ENCODE measurements at regions not wholly inside any gene's neighbourhood (a gene's known extent, or its start where the extent isn't known, plus 50 kb on each side); places are given as distances from the start of the nearest gene placed in this dataset.

DNA sequence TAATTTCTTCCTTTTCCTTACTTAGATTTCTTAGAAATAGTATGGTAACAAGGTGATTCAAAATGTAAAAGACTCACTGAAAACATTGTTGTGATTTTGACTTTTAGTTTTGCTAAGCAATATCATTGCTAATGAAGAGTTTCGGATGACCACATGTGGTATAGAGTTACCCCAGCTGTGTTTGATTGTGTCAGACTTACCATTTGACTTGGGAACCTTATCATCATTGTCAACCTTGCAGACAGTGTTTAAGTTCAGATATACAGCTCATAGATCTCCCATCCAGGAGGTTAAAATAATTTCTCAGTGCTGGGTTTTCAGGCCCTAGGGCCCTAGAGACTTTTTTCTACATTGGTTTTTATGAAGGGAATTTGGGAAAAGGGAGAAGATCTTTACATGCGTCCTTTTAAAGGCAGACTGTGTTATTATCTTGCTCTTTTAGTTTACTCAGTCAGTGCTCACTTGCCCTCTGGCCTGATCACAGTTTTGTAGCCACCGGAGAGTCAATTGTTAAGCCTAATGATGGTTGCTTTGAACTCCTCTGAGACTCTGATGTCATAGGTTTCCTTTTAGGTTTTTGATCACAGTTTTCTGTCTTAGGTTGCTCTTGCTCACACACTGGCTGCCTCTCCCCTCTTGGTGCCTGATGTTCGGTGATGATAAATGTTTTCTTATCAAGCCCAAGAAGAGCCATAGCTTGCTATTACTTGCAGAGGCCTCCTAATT lies 133.5 kb upstream of the ZPLD1 start:
- H3K36me3 ChIP-seq (replicated peaks; ENCODE audit: insufficient read depth, low read length), result no peaks in the 10 kb centered on the region
- no peak overlapping the region for H3K4me3 ChIP-seq (ENCODE audit: low read length)
- H3K4me2 ChIP-seq (ENCODE audit: low read depth, low read length), result no peak overlapping the region
- H3K27ac ChIP-seq (ENCODE audit: low read length), result no peak overlapping the region
- no peak for DNase-seq
- no peaks in the 10 kb centered on the region for H3K27me3 ChIP-seq (replicated peaks; ENCODE audit: insufficient read depth, low read length)
- TF ChIP-seq EZH2phosphoT487 (IDR thresholded peaks at IDR 0.05; ENCODE audit: low read length), result no peak
- TF ChIP-seq, protein P1, sequence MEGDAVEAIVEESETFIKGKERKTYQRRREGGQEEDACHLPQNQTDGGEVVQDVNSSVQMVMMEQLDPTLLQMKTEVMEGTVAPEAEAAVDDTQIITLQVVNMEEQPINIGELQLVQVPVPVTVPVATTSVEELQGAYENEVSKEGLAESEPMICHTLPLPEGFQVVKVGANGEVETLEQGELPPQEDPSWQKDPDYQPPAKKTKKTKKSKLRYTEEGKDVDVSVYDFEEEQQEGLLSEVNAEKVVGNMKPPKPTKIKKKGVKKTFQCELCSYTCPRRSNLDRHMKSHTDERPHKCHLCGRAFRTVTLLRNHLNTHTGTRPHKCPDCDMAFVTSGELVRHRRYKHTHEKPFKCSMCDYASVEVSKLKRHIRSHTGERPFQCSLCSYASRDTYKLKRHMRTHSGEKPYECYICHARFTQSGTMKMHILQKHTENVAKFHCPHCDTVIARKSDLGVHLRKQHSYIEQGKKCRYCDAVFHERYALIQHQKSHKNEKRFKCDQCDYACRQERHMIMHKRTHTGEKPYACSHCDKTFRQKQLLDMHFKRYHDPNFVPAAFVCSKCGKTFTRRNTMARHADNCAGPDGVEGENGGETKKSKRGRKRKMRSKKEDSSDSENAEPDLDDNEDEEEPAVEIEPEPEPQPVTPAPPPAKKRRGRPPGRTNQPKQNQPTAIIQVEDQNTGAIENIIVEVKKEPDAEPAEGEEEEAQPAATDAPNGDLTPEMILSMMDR (IDR thresholded peaks at IDR 0.05; ENCODE audit: low read length), result no peak
- TF ChIP-seq EZH2 (optimal IDR thresholded peaks at IDR 0.05; ENCODE audit: low read depth, low read length), result no peak
- no peaks in the 10 kb centered on the region for H3K9me3 ChIP-seq (replicated peaks; ENCODE audit: insufficient read depth, low read length)
- no peak overlapping the region for H2AFZ ChIP-seq (ENCODE audit: low read length)
- H3K4me1 ChIP-seq (ENCODE audit: low read length), result peaks cover 4% of the 10 kb centered on the region; the same call in 1 of the 2 replicates
- no peak overlapping the region for H3K9ac ChIP-seq (ENCODE audit: low read length)
- H3K9me2 ChIP-seq (replicated peaks; ENCODE audit: insufficient read depth, low read length), result no peaks in the 10 kb centered on the region
- H4K20me1 ChIP-seq (ENCODE audit: insufficient read depth, low read length), result no peaks in the 10 kb centered on the region
- no peaks in the 10 kb centered on the region for H3F3A ChIP-seq (ENCODE audit: insufficient read depth, low read length)
- no peaks in the 10 kb centered on the region for H3K79me2 ChIP-seq (ENCODE audit: low read length)

DNA sequence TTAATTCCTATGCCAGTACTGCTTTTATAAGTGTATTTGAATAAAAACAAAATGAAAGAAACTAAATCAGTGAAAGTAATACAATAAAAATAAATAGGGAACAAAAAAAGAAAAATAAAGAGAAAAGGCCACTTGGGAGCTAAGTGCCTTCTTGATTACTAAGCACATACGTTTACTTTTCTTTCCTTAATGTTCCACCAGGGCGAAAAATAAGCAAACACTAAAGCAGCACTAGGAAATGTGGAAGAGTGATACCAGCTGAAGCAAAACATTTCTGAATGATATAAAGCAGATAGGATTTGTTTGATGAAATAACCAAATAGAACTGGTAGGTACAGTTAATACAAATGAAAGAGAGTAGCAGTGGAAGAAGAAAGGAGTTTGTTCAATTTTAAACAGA lies 132.8 kb upstream of the ZPLD1 start:
- no peak overlapping the region for H3K27ac ChIP-seq (ENCODE audit: low read length)
- TF ChIP-seq EZH2 (optimal IDR thresholded peaks at IDR 0.05; ENCODE audit: low read depth, low read length), result no peak
- TF ChIP-seq EZH2phosphoT487 (IDR thresholded peaks at IDR 0.05; ENCODE audit: low read length), result no peak
- TF ChIP-seq, protein P1 (IDR thresholded peaks at IDR 0.05; ENCODE audit: low read length), result no peak
- no peaks in the 10 kb centered on the region for H3F3A ChIP-seq (ENCODE audit: insufficient read depth, low read length)
- H3K27me3 ChIP-seq (replicated peaks; ENCODE audit: insufficient read depth, low read length), result no peaks in the 10 kb centered on the region
- no peak overlapping the region for H3K9ac ChIP-seq (ENCODE audit: low read length)
- no peak overlapping the region for H3K4me3 ChIP-seq (ENCODE audit: low read length)
- no peaks in the 10 kb centered on the region for H3K36me3 ChIP-seq (replicated peaks; ENCODE audit: insufficient read depth, low read length)
- no peaks in the 10 kb centered on the region for H4K20me1 ChIP-seq (ENCODE audit: insufficient read depth, low read length)
- H3K9me3 ChIP-seq (replicated peaks; ENCODE audit: insufficient read depth, low read length), result no peaks in the 10 kb centered on the region
- no peaks in the 10 kb centered on the region for H3K9me2 ChIP-seq (replicated peaks; ENCODE audit: insufficient read depth, low read length)
- H3K4me2 ChIP-seq (ENCODE audit: low read depth, low read length), result no peak overlapping the region
- peaks cover 4% of the 10 kb centered on the region; the same call in 1 of the 2 replicates for H3K4me1 ChIP-seq (ENCODE audit: low read length)
- no peak overlapping the region for H2AFZ ChIP-seq (ENCODE audit: low read length)
- no peaks in the 10 kb centered on the region for H3K79me2 ChIP-seq (ENCODE audit: low read length)
- no peak for DNase-seq

DNA sequence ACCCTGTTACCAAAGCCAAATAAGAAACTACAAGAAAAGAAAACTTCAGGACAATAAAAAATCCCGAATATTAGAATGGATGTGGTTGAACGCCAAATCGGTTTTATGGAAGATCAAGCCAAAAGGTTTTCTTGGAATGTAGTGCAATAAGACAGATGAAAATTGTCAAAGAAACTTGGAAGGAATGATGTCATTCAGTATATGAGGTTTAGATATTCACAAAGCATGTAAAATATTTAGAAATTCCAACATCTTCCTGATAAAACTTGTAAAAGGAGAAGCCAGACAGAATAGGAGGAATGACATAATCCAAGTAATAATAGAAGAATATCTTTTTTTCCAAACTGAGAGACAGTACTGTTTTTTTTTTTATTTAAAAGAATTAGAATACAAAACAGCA lies 130.3 kb upstream of the ZPLD1 start:
- H3K9me3 ChIP-seq (replicated peaks; ENCODE audit: insufficient read depth, low read length), result no peaks in the 10 kb centered on the region
- no peaks in the 10 kb centered on the region for H3F3A ChIP-seq (ENCODE audit: insufficient read depth, low read length)
- H4K20me1 ChIP-seq (ENCODE audit: insufficient read depth, low read length), result no peaks in the 10 kb centered on the region
- no peaks in the 10 kb centered on the region for H3K36me3 ChIP-seq (replicated peaks; ENCODE audit: insufficient read depth, low read length)
- no peaks in the 10 kb centered on the region for H3K9me2 ChIP-seq (replicated peaks; ENCODE audit: insufficient read depth, low read length)
- TF ChIP-seq EZH2 (optimal IDR thresholded peaks at IDR 0.05; ENCODE audit: low read depth, low read length), result no peak
- TF ChIP-seq, protein P1 (IDR thresholded peaks at IDR 0.05; ENCODE audit: low read length), result no peak
- no peak for TF ChIP-seq EZH2phosphoT487 (IDR thresholded peaks at IDR 0.05; ENCODE audit: low read length)
- H3K9ac ChIP-seq (ENCODE audit: low read length), result no peak overlapping the region
- H3K4me3 ChIP-seq (ENCODE audit: low read length), result no peak overlapping the region
- no peak overlapping the region for H3K27ac ChIP-seq (ENCODE audit: low read length)
- no peak overlapping the region for H3K4me2 ChIP-seq (ENCODE audit: low read depth, low read length)
- no peak for DNase-seq
- no peaks in the 10 kb centered on the region for H3K27me3 ChIP-seq (replicated peaks; ENCODE audit: insufficient read depth, low read length)
- no peaks in the 10 kb centered on the region for H3K79me2 ChIP-seq (ENCODE audit: low read length)
- H2AFZ ChIP-seq (ENCODE audit: low read length), result no peak overlapping the region
- peaks cover 4% of the 10 kb centered on the region; the same call in 1 of the 2 replicates for H3K4me1 ChIP-seq (ENCODE audit: low read length)

Data from MM.1S (cell line).